NB4 (cell line): ENCODE measurements at regions not wholly inside any gene's neighbourhood (a gene's known extent, or its start where the extent isn't known, plus 50 kb on each side); places are given as distances from the start of the nearest gene placed in this dataset.

ENCODE experiments used
- CTCF ChIP-seq: IDR thresholded peaks from one replicate; pipeline ENCODE4 v1.5.1; 2012; ENCODE audit warnings: low read depth, low read length
- POLR2A ChIP-seq: IDR thresholded peaks from 2 replicates; pipeline ENCODE4 v1.6.1; 2011; ENCODE audit warnings: mild to moderate bottlenecking; ENCODE audit not compliant: insufficient read length; ENCODE audit errors: extremely low read depth

GRCh38 chr10:58919927-58920654 lies 256.4 kb upstream of the PHYHIPL start:
- TF ChIP-seq CTCF (no peak), POLR2A (no peak)
